ENCODE measurements at regions not wholly inside any gene's neighbourhood (a gene's known extent, or its start where the extent isn't known, plus 50 kb on each side); places are given as distances from the start of the nearest gene placed in this dataset.
A peak's percentile ranks its signal among the peaks of the same experiment; 100 is the strongest.

GRCh38 chr15:66950114-66950513 is 115.3 kb upstream of the SMAD3 start:
- ATAC-seq, result no peak
- intact Hi-C loops (cut with DNase I), result loop anchor here (5.0 kb wide), 1 partner anchor 297 kb away; no protein-coding TSS in a partner anchor
- DNase-seq (ENCODE audit: low spot score), result no peak

DNA sequence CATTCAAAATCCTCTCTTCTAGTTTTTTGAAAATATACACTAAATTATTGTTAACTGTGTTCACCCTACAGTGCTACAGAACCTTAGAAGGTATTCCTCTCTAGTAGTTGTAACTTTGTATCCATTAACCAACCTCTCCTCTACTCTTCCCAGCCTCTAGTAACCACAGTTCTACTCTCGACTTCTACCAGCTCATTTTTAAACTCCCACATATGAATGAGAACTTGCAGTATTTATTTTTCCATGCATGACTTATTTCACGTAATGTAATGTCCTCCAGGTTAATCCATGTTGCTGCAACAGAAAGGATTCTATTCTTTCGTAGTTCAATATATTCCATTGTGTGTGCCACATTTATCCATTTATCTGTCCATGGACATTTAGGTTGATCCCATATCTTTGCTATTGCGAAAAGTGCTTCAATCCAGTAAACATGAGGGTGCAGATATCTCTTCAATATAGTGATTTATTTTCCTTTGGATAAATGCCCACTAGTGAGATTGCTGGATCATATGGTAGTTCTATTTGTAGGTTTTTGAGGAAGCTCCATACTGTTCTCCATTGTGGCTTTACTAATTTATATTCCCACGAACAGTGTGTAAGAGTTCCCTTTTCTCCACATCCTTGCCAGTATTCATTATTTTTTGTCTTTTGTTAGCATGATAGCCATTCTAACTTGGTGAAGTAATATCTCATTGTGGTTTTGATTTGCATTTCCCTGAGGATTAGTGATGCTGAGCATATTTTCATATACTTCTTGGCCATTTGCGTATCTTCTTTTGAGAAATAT is 113.7 kb upstream of the SMAD3 start:
- DNase-seq (ENCODE audit: low spot score), result no peak
- intact Hi-C loops (cut with DNase I), result loop anchor here (5.0 kb wide), 1 partner anchor 296 kb away; no protein-coding TSS in a partner anchor
- peak; percentile 44 for ATAC-seq

GRCh38 chr15:66952756-66953522 is 112.5 kb upstream of the SMAD3 start:
- DNase-seq (ENCODE audit: low spot score), result peak; percentile 45
- ATAC-seq, result no peak
- intact Hi-C loops (cut with DNase I), result loop anchor here (5.0 kb wide), 1 partner anchor 294 kb away; no protein-coding TSS in a partner anchor

GRCh38 chr15:66953523-66954229 is 111.7 kb upstream of the SMAD3 start:
- DNase-seq (ENCODE audit: low spot score), result peak; percentile 12
- no peak for ATAC-seq
- intact Hi-C loops (cut with DNase I), result loop anchor here (5.0 kb wide), 1 partner anchor 294 kb away; no protein-coding TSS in a partner anchor

GRCh38 chr15:66954601-66955000 is 110.8 kb upstream of the SMAD3 start:
- ATAC-seq, result no peak
- intact Hi-C loops (cut with DNase I), result loop anchor here (5.0 kb wide), 1 partner anchor 293 kb away; no protein-coding TSS in a partner anchor
- DNase-seq (ENCODE audit: low spot score), result no peak

GRCh38 chr15:66955001-66955516 is 110.3 kb upstream of the SMAD3 start:
- intact Hi-C loops (cut with DNase I), result no loop called here
- ATAC-seq, result no peak
- DNase-seq (ENCODE audit: low spot score), result no peak

GRCh38 chr15:66955871-66956585 is 109.4 kb upstream of the SMAD3 start:
- intact Hi-C loops (cut with DNase I), result no loop called here
- DNase-seq (ENCODE audit: low spot score) (no peak), ATAC-seq (no peak)

DNA sequence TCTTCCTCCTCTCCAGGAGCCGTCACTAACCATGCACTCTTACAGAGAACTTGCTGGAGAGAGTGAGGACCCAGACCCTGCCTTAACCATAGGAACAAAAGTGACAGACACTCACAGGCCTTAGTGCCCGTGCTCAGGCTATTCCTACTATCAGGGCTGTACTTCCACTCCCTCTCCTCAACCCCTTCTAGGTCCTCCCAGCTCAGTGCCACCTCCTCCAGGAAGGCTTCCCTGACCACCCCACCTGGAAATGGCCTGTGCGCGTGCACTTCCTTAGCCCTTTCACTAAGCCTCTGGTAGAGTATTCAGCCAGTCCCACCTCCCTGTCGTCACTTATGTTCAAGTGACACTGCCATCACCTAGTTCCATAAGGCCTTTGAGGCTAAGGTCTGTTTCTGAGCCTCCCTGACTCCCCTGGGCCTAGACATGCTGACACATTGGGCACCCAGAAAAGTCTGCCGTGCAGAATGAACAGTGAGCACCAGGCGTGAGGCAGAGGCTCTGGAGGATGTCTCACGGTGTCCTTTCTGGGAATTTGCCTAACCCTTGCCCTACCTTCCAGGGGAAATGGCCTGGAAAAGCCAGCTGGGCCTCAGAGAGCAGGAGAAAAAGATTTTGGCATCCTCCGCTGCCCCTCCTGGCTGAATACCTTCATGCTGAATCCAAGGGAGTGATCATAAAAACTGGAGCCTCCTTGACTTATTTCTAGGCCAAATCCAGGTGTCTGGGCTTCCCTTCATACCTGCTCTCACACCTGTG is 108.6 kb upstream of the SMAD3 start:
- DNase-seq (ENCODE audit: low spot score) (no peak), ATAC-seq (no peak)
- intact Hi-C loops (cut with DNase I), result no loop called here

- no peak for DNase-seq (ENCODE audit: low spot score)
- intact Hi-C loops (cut with DNase I), result no loop called here
Observed at GRCh38 chr15:66957431-66957720, 108.0 kb upstream of the SMAD3 start.

GRCh38 chr15:66959066-66959465 is 106.3 kb upstream of the SMAD3 start:
- ATAC-seq (no peak), DNase-seq (ENCODE audit: low spot score) (no peak)

More at GRCh38 chr15:66957431-66957720, 108.0 kb upstream of the SMAD3 start:
- ATAC-seq, result no peak

GRCh38 chr15:66959875-66960274 is 105.5 kb upstream of the SMAD3 start:
- intact Hi-C loops (cut with DNase I), result no loop called here
- ATAC-seq (no peak), DNase-seq (ENCODE audit: low spot score) (no peak)

More at GRCh38 chr15:66959066-66959465, 106.3 kb upstream of the SMAD3 start:
- intact Hi-C loops (cut with DNase I), result no loop called here

GRCh38 chr15:66960519-66960918 is 104.9 kb upstream of the SMAD3 start:
- intact Hi-C loops (cut with DNase I), result no loop called here
- DNase-seq (ENCODE audit: low spot score) (no peak), ATAC-seq (no peak)

DNA sequence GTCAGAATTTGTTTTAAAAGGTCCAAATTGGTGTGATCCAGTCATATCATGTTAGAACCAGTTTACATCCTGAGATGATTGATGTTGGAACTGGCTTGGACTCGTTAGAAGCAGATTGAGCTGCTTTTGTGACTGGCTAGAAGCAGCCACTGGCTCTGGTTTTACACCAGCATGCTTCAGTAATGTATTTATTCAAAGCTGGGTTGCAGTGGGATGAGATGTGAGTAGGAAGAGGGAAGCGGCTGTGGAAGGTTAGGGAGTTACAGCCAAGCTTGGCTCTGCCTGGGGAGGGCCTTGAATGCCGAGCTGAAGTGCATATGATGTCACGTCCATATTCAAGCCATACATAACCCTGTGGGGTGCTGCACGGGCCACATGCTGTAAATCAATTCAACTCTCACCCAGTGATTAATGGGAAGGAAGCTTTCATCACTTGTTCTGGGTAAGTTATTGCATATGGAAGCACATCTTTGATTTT is 104.0 kb upstream of the SMAD3 start:
- DNase-seq (ENCODE audit: low spot score) (no peak), ATAC-seq (no peak)
- intact Hi-C loops (cut with DNase I), result no loop called here

GRCh38 chr15:66961901-66962300 is 103.5 kb upstream of the SMAD3 start:
- no peak for DNase-seq (ENCODE audit: low spot score)
- intact Hi-C loops (cut with DNase I), result no loop called here

DNA sequence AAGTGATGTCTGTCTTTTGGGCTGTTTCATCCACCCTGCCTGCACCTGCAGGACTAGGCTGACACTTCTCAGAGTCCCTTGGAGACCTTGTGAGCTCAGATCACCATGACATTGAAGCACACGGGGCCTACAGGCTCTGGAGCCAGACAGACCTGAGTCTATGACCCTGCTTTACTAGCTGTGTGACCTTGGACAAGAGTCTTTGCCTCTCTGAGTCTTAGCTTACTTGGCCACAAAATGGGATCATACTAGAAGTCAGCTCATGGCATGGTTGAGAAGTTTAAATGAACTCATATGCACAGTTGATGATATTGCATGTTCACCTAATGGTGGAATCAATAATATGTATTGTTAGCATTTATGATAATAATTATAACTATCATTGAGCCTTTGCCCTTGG is 102.9 kb upstream of the SMAD3 start:
- intact Hi-C loops (cut with DNase I), result no loop called here
- DNase-seq (ENCODE audit: low spot score) (no peak), ATAC-seq (no peak)

More at GRCh38 chr15:66961901-66962300, 103.5 kb upstream of the SMAD3 start:
- no peak for ATAC-seq

DNA sequence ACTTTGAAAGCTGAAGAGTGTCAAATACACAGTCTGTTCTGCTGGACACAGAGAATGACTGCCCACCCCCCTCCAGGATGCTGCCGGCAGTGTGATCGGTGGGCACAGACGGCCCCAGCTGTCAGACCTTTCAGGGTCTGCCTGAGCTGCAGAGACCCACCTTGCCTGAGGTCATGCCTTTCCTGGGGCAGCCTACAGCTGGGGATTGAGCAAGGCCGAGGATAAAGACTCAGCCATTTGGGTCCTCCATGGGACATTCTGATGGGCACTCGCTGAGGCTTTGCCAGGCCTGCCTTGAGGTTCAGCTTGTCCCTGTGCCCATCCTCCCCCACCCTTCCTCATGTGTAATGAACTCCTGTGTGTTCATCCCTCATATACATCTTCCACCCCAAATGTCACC is 102.3 kb upstream of the SMAD3 start:
- intact Hi-C loops (cut with DNase I), result no loop called here
- DNase-seq (ENCODE audit: low spot score) (no peak), ATAC-seq (no peak)

- intact Hi-C loops (cut with DNase I), result no loop called here
- ATAC-seq (no peak), DNase-seq (ENCODE audit: low spot score) (peak; percentile 12)
Observed at GRCh38 chr15:66963710-66964109, 101.7 kb upstream of the SMAD3 start.

All from sciatic nerve (tissue), 2 donors.